Urothelium cell line (cell line): ENCODE measurements at regions not wholly inside any gene's neighbourhood (a gene's known extent, or its start where the extent isn't known, plus 50 kb on each side); places are given as distances from the start of the nearest gene placed in this dataset.
A peak's percentile ranks its signal among the peaks of the same experiment; 100 is the strongest.

ENCODE experiments used
- DNase-seq: peaks from one replicate; pipeline ENCODE4 v3.0.0; 2011; ENCODE audit warnings: low spot score, mixed read lengths
- FAIRE-seq: peaks from 2 replicates; lab custom pipeline; 2011; peaks lifted over from hg19 to GRCh38; lab: Jason Lieb, UNC

DNA sequence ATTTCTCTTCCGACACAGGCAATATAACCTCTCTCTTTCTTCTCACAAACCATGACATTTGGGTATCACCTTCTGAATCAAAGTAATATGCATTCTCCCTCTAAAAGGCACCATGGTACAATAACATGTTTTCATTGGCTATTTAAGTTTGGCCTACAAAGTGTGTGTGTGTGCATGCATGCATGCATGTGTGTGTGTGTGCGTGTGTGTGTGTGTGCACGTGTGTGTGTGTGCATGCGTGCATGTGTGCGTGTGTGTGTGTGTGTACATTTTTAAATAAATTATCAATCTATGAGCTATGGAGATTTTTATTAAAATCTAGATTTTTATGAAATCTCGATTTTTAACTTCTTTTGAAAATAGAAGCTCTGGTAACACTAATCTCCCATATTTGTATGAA is 745.3 kb upstream of the ZEB2 start:
- FAIRE-seq = peak; percentile 55
- no peak for DNase-seq

DNA sequence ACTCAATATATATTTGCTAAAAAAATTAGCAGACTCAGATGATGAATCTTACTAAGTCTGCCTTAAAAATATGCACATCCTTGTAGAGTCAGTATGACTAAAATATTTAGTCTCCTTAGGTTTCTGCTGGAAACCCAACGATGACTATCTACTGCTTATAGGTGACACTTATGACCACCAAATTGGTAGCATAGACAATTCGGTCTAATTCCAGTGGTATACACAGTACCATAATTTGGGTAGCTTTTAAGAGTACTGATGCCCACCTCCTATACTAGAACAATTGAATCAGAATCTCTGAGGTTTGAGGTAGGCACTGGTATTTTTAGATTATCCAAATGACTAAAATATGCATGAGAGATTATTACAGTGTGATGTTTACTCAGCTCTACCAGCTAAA is 740.8 kb upstream of the ZEB2 start:
- FAIRE-seq (no peak), DNase-seq (no peak)

DNA sequence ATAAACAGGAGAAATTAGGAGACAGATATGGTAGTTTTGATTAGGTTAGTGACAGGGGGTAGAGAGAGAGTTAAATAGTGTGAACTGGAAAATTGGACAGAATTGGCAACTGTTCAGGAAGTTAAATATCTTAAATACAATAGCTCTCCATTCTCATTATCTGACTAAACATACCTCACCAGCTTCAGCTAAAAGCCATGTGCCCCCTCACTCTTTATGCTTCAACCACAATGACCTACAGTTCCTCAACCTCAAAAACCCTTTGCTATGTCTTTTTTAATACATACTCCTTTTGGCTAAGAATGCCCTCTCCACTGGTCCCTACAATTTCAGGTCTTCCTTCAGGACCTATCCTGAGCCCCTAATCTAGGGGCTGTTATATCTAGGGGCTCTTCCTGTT is 740.2 kb upstream of the ZEB2 start:
- FAIRE-seq (no peak), DNase-seq (no peak)

DNA sequence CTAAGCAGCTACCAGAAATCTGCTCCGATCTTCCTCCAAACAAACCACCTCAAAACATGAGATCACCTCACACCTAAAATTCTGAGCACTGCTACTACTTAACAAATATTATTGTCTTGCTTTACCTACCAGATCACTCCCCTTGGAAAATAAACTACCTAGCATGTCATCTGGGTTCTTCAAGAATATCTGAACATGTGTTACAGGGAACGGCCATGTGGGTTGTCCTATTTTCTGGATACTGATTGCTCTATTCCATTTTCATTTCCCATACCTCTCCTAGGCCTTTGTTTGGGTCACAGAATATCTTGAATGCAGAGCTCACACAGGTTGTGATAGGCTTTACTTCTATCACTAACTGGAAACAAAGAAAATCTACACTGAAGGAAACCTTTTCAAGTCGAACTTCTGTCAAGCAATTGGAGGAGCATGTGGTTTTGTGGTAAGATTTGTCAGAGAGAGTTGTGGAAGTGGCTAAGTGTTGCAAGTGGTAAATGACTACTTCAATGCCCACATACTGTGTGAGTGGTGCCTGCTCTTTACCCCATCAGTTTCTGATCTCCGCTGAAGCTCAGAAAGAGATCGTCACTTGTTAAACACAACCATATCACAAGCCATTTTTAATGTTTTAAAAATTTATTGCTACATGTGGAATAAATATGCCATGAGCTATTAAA is 739.1 kb upstream of the ZEB2 start:
- FAIRE-seq (no peak), DNase-seq (no peak)

DNA sequence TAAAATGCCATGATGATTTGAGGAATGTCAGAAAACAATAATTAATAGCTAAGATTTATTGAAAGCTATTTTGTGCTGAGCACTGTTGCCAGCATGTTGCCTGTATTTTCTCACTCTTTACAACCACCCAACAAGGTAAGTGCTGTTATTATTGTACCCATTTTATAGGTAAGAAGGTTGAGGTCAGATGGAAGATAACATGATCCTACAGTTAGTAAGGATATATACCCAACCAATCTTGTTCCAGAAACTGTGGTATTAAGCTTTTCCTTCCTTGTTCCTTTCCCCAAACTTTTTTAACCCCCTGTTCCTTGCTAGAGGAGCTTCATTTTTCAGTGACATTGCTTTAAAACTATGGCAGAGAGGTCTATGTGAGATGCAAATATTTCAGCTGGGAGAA is 738.0 kb upstream of the ZEB2 start:
- DNase-seq (no peak), FAIRE-seq (no peak)

DNA sequence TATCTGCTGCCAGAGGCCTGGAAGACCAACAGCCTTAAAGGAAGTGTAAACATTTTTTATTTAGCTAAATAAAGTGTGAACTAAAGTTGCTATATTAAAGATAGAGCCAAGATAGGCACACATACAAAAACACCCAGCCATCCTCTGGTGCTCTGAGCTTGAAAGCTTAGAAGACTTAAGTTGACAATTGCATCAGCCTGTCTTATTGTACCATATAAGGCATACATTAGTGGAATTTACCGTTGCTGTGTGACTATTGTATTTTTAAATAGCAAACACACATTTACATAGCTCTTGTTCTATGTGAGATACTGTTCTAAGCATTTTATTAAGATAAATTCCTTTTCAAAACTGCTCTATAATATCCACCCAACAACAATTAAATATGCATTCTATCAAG is 736.6 kb upstream of the ZEB2 start:
- FAIRE-seq (no peak), DNase-seq (no peak)

DNA sequence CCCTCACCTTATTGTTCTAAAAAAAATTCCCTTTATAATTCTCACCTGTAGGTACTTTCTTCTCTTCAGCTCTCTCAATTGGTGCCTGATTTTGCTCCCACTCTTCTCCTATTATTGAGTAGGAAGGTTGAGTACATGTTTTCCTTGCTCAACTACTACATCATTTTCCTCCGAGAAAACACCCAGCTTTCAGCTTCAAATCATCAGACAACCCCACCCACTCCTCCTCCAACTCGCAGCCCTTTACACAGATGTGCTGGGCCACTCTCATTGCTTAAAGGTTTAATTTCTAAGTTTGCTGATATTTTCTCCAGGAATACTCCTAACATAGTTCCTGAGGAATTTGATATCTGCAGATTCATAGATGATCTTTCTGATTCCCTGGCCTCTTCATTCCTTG is 734.4 kb upstream of the ZEB2 start:
- DNase-seq (no peak), FAIRE-seq (no peak)

DNA sequence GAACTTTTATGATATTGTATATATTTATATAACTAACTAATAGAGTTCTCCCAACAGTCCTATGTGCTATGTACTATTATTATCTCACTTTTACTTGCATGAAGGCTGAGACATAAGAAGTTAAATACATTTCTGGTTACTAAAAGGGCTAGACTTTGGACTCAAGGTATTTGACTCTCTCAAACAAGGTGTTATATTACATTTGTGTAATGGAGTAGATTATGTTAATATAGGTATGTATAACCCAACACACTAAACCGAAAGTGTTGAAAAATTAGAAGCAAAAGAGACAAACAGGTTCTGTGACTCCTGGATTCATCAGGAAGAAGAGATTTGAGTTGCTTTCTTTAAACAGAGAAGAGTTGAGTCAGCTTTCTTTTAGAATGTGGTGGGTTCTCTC is 733.6 kb upstream of the ZEB2 start:
- FAIRE-seq (no peak), DNase-seq (no peak)

DNA sequence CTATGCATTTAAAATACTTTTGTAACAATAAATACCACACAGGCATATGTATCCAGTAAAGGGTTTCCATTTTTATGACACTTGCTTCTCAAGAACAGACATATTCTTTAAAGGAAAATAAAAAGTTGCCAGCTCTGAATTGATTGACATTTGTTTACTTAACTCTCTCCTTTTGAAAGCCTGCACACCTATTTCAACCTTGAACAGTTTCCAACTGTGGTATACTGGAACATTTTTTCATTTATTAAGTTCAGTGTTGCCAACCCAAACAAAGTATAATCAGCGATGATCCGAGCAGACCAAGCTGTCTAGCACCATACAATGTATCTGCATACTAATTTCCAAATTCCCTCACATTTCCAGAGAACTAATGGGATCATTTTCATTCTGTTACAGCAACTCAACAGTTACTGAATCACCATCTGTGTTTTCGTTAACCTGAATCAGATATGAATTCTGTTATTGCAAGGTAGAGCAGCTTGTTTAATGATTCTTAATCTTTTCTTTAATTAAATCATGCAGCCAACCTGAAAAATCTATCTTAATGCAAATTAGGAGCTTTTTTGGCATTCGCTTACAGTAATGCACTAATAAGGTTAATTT is 725.5 kb upstream of the ZEB2 start:
- DNase-seq (no peak), FAIRE-seq (no peak)

DNA sequence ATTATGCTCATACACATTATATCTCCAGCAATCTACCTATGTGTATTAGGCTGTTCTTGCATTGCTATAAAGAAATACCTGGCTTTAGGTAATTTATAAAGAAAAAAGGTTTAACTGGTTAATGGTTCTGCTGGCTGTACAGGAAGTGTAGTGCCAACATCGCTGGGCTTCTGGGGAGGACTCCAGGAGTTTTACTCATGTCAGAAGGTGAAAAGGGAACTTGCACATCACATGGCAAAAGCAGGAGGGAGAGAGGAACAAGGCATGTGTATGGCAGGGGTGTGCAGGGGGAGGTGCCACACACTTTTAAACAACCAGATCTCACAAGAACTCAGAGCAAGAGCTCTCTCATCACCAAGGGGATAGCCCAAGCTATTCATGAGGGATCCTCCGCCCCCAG is 715.4 kb upstream of the ZEB2 start:
- FAIRE-seq = no peak
- no peak for DNase-seq

DNA sequence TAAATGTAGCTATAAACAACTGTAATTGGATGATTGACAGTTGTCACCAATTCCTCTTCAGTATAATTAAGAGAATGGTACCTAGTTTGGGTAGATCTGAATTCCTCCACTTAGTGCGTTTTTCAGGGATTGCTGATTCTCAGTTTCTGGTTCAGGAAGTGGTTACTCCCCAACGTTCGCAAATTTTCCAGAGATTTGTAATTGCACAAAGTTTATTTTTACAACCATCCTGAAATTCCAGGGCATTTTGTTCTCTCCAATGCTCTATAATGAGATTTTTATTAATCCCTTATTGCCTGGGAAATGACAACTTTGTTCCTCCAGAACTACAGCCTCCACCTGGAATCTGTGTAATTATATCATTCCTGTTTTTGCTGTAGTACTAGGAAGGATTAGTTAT is 710.6 kb upstream of the ZEB2 start:
- DNase-seq = no peak
- FAIRE-seq = no peak

DNA sequence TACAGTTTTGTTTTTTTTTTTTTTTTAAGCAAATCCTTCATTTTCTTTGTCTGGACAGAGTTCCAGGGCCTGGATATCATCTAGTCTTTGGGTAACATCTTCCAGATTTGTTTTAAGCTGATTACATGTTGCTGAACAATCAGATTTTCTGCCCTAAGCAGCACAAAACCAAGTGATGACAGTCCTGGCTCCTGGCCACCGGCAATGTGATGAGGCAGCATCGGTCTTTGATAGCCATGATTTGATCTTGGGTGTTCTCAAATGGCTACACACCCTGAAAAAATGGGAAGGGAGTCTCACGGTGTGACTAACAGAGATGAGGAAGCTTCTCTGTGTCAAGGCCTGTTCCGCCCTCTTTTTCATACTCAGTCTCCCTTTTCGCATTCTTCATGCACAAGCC is 708.6 kb upstream of the ZEB2 start:
- no peak for DNase-seq

DNA sequence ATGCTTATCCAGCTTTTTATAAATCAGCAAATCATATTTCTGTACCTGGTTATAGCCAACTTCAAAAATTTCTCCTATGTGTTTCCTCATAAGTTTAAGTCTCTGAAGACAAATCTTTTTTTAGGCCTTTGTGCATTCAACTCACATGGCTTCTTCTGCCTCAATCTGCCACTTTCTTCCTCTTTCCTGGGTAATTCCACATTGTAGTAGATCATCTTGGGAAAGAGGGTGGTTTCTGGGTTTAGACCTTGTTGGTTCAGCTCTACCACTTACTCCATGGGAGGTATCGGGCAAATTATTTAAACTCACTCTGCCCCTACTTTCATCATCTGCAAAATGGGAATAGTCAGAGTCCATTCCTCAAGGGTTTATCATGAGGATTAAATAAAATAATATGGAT is 707.0 kb upstream of the ZEB2 start:
- no peak for FAIRE-seq
- DNase-seq = no peak

More for the DNA sequence above, 708.6 kb upstream of the ZEB2 start:
- no peak for FAIRE-seq

DNA sequence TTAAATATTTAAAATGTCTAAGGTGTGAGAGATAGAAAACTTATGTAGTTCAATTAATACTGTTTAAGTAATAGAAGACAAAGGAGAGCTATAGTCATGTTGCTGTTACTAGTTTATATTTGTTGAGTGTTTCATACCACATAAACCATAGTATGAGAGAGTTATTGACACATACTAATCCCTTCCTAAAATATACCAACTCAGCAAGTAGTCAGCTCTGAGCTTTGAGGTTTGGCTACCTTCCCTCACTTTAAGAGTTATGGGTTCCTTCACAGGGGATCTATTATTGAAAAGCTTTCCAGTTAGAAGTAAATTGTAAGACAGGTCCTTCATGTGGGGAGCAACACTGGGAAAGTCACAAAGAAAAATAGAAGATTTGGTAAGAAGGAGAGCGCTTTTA is 701.6 kb upstream of the ZEB2 start:
- no peak for DNase-seq
- no peak for FAIRE-seq

DNA sequence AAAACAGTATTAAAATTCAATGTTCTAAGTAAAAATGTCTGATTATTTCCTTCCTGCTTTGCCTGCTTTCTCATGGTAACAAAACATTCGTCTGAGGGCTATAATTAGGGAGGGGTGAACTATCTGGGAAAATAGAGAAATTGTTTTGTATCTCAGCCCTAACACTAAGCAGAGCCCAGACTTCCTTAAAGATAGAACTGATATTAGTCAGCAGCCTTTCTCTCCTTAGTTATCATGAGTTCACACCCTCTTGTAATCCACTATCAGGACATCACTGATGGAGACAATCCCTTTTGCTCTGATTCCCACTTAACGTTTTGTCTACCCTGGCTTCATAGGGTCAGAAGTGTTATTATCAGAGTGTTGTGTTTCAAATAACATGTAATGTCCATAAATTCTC is 701.1 kb upstream of the ZEB2 start:
- DNase-seq = no peak
- no peak for FAIRE-seq

DNA sequence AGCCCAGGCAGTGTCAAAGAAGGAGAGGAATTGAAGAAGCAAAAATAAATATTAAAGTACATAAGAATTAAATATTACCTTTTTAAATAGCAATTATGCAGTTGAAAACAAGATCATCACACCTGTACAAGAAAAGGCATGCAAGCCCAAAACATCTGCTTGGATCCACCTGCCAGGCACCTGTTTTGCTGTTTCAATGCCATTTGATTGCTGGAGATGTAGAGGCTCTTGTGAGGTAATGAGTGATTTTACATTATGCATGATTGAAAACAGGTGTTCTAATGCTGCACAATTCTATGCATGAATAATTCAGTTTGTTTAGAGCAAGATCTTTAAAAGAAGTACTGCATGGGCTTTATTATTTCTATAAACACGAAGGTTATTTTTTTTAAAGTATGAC is 700.6 kb upstream of the ZEB2 start:
- no peak for FAIRE-seq
- DNase-seq = no peak

DNA sequence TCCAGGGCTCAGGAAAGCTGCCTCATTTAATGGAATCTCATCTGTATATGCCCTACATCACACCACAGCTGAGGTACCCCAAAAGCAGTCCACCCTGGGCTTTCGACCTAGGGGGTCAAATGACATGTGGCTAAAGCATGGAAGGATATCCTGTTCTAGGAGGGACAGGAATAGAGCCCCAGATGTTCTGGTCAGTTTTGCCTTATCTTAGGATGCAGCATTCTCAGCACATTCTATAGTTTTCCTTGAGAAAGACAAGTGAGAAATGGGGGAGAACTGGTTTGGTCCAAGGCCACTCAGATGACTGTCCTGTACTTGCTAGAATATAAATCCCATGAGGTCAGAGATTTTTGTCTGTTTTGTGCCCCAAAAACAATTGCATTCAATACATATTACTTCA is 688.0 kb upstream of the ZEB2 start:
- DNase-seq = no peak
- no peak for FAIRE-seq

DNA sequence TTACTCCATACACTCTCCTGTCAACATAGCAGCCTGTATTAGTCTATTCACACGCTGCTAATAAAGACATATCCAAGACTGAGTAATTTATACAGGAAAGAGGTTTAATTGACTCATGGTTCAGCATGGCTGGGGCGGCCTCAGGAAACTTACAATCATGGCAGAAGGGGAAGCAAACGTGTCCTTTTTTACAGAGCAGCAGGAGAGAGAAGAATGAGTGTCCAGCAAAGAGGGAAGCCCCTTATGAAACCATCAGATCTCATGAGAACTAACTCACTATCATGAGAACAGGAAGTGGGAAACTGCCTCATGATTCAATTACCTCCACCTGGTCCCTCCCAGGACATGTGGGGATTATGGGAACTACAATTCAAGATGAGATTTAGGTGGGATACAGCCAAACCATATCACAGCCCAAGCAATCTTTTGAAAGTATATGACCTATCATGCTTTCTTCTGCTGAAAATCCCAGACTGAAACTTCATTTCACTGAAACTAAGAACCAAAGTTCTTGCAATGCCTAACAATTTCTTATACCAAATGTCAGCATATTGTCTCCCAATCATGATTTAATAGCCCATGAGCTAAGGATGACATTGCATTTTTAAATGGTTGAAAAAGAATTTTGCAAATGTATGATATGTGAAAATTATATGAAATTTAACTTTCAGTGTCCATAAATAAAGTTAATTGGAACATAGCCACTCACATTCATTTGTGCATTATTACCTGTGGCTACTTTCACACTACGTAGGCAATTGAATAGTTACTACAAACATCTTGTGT is 686.8 kb upstream of the ZEB2 start:
- FAIRE-seq = no peak
- no peak for DNase-seq

DNA sequence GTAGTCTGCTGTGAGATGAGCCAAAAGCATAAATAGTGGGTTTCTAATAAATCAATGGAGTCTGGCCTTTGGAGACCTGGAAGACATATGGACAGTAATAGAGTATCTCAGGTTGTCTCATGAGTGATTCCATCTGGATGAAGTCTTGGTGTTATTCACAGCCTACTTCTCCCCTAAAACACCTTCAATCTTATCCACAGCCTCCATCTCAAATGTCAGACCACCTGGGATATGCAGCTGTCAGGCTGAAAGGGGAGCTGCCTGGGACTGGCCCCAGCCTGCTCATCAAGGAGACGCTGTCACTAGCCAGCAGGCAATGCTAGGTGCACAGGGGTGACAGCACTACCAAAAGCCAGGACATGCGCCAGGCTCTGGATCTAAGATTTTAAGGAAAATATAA is 684.0 kb upstream of the ZEB2 start:
- no peak for FAIRE-seq
- no peak for DNase-seq

DNA sequence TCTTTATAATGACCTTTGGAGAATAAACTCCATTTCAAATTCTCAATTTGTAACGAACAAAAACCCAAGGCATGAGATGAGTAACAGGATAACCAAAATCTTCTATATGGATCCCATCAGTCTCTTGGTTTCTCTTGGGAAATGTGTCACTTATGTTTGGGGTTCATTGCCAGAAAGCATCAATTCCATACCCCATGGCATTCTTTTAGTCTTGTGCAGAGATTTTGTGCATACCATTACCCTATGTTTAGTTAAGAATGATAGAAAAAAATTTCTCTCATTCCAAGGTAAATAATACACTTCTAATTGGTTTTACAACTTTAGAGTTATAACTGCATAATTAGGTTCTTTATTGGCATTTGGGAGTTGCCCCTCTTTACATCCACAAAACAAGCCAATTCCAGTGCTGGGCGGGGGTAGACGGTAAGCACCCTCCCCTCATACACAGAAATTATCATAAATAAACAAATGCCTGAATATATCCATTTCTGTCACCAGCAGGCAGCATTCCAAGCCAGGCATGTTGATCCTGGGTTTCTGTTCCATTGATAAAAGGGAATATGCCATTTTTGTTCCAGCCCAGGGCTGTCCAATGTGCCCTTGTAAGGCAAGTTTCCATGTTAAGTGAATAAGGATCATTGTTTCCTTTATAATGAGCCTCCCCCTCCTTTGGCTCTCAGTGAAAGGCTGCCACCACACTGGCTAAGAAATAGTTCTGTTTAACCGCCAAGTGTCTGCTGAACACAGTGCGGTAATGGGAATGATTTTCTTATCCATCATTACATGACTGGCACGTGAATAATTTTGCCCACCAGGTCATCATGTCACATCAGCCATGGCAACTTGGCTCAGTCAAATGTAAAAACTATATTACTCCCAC is 680.1 kb upstream of the ZEB2 start:
- DNase-seq (no peak), FAIRE-seq (no peak)

DNA sequence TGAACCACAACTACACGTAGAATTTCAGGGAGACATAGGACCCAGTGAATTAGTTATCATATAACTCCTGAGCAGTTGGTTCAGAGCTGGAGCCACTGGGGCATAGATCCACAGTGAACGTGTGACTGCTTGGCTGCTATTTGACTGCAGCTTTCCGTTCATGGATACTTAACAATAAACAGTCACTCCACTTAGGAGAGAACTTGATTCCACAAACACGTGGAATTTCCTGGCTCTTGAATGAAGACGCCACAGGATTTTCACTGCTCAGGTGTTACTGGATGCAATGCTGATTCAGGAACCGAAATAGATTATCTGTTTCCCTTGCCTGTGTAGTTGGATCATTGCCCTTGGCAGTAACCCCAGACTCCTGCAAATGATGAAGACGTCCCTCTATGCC is 679.1 kb upstream of the ZEB2 start:
- FAIRE-seq = no peak
- no peak for DNase-seq
